ENCODE measurements at regions not wholly inside any gene's neighbourhood (a gene's known extent, or its start where the extent isn't known, plus 50 kb on each side); places are given as distances from the start of the nearest gene placed in this dataset.
"Not testable (repeated sequence)": the region's sequence is repeated elsewhere in the genome, so short reads cannot be mapped to it uniquely, and the experiment has no call there.

DNA sequence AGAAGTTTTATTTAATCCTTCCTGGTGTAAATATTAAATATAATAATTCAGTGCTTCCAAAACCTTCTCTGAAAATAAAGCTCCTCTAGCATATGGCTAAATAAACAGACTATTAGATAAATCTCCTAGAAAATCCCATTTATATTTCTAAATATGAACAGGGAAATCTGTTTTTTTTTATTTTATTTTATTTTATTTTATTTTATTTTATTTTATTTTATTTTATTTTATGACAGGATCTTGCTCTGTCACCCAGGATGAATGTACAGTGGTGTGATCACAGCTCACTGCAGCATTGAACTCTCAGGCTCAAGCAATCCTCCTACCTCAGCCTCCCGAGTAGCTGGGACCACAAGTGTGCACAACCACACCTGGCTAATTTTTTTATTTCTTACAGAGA lies 673.5 kb downstream of the IRS1 start:
- DNase-seq (ENCODE audit: low read depth in 2 of 2), result no peak

DNA sequence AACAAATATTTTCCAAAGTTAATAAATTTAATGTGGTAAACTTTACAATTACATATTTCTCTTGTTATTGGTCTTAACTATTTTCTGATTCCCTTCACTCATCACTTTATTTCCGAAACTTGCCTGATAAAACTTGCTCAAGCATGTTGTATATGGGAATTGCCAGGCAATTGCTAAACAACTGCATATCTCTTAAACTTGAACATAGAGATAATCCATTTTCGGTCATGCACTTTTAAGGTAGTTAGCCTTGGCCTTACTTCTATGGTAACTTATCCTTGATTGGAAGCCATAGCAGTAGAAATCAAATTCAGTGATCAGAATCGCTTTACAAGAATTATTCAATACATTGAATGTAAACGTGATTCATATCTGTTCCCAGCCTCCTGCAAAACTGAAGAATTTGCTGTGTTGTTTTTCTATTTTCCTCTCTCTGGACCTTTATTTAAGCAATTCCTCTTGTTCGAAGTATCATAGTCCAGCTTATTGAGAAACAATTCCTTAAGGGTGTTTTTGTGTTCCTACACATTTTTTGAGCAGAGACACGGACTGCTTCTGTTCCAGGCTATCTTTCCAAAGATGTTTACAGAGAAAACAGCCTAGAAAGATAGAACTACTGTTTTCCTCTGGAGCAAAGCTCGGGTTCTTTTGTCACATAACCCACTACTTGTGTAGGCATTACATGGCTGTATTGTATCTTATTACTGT lies 674.3 kb downstream of the IRS1 start:
- DNase-seq (ENCODE audit: low read depth in 2 of 2), result no peak

DNA sequence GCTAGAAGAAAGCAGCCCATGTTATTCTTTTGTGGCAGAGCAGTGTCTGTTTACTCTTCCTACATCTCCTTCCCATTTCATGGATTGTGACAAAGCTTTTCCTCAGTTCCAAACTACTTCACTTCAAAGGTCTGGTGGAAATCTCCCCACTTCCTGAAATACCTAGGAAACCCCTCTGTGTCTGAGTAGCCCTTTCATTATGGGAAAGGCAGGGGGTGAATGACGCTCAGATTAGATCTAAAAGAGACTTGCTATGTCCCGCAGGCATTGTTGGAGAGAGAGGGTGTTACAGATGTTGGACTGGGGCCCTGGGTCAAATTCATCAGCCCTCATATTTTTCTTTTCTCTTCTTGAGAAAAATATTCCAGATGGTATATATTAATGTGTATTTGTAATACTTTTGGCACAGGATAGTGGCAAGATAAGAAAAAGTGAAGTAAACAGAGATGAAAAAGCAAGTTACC lies 675.0 kb downstream of the IRS1 start:
- no peak for DNase-seq (ENCODE audit: low read depth in 2 of 2)

DNA sequence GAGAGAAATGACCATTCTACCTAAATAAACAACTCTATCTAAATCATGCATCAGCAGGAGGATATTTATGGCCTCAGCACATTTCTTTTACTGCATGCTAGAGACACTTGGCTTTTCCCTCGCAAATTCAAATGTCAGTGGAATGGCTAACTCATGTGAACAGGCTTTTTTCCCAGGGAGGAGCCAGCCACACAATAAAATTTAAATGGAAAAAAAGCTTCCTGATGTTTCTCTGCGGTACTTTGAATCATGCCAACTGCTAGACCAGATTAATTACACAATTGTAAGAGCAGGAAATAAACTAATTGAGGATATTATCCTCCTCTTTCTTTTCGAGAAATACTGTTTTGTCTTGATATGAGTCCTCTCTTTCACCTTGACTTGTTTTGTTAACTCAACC lies 676.3 kb downstream of the IRS1 start:
- DNase-seq (ENCODE audit: low read depth in 2 of 2), result no peak

DNA sequence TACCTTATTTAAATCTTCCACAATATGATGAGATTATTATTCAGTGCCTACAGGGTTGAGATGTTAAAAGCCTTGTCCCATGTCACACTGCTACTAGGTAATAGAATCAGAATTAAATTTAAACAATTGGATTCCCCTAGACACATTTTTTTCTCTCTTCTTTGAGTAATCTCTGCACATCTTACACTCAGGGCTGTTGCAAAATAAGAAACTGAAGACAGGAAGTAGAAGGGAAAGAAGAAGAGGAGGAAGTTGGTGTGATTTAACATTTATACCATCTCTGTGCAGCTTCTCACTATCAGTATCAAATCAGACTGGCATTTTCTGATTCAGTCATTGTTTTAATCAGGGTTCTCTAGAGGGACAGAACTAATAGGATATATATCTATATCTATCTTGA lies 677.6 kb downstream of the IRS1 start:
- no peak for DNase-seq (ENCODE audit: low read depth in 2 of 2)

DNA sequence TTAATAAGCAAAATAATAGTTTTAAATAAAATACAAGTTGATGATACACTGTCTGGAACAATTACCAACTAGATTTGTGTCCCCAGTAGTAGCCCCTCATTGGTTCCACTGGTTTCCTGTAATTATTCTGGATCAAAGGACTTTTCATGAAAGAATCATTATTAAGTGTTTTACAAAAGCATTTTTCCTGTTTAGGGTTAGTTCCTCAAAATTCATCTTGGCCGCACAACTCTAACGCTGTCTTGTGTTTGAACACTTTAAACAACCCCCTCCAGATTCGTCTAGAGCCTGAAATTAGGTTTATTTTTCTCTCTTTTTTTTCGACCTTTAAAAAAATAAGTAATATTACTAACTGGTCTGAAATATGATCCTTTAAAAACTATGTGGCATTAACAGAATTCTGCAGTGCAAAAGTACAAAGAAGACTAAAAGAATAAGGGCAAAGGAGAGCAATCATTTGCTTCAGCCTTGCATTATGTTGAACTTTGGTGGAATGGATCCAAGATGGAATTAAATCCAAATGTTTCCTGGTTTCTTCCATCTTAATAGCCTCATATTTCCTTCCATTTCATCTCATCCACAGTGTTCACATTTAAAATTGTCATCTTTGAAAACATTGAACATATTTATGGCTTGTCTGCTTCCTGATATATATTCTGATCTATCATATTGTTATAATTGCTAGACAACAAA lies 678.4 kb downstream of the IRS1 start:
- DNase-seq (ENCODE audit: low read depth in 2 of 2), result no peak

DNA sequence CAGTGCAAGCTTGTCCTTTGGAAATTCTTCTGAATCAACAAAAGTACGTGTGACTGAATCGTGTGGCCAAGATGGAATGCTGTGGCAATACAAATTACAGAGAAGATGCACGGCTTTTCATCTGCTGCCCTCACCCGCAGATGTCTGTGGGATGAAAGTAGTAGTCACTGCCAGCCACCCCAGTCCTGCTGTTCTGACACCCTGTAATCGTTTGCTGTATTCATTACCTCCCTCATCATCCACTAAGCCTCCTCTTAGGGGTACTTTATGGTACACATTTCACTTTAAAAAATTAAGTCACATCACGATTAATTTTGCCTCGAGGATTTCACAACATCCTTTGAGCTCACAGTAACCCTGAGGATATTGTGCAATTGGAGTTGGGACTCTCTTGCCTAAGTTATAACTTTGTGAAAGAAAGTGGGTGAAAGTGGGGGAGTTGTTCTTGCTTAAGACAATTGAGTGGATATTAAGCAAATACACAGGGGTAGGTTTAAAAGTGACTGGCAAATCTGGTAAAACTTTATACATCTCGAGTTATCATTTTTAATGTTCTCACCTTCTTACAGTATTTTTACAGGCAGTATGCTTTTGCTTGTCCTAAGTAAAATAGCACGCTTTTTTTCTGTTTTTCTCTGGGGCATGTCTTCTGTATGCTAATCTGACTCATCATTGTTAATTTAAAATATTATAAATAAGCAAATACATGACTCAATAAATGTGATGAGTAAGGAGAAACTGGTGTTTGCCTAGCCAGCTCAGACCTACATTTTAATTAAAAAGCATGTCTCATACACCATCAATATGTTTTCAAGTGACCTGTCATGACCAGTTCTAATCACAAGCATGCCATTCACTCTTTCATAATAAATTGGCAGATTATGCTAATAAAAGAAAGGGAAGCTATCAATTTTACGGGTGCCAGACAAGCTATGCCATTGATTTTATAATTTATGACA lies 680.9 kb downstream of the IRS1 start:
- no peak for DNase-seq (ENCODE audit: low read depth in 2 of 2)

DNA sequence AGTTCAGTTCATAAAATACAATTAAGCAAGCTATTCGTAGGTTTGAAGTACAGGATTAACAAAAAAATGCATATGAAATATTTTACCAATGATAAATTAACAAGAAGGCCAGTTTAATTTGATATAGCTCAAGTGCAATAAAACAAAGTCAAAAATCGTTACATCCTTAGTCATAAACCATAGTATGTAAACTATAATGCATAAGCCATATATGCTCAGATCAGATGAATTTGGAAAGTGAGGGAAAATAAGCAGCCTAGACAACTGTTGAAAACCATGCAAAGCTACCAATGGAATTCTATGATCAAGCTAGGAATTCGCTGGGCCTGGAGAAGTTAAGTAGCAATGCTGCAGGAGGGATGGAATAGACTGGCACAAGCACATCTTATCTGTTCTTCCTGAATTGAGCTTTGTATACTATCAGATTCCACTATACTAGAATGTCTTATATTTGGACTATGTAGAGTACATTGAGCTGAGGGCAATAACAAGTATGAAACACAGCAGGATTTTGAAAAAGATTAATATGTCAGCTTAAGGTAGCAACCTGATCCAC lies 682.0 kb downstream of the IRS1 start:
- DNase-seq (ENCODE audit: low read depth in 2 of 2), result no peak

DNA sequence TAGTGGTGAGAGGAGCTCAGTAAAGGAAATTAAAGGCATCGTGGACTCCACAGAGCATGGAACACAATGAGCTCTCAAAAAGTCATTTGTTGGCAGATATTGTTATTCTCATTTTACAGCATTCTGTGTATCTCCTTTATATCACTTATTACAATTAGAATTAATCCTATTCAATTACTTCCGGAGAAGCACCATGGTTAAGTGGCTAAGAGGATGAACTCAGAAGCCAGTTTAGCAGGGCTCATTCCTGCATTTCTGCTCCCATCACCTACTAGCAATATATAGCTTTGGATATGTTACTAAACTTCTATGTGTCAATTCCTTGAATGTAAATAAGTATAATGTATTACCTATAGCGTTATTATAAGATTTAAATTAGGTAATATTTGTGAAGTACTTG lies 683.3 kb downstream of the IRS1 start:
- DNase-seq (ENCODE audit: low read depth in 2 of 2), result no peak

DNA sequence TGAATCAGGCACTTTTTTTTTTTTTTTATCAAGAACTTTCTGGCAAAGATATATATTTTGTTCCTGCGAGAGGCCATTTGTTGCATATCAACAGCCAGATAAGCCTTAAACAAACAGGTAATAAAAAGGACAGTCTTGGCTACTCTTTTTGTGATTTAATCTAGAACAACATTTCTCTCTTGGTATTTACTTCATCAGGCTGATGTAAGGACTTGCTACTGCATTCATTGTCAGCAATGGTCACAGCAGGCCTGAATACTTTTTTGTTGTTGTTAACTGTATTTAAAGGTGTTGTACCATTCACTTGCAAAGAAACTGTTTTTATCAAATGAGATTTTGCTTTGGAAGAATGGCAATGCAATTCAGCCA lies 683.8 kb downstream of the IRS1 start:
- DNase-seq (ENCODE audit: low read depth in 2 of 2), result no peak

DNA sequence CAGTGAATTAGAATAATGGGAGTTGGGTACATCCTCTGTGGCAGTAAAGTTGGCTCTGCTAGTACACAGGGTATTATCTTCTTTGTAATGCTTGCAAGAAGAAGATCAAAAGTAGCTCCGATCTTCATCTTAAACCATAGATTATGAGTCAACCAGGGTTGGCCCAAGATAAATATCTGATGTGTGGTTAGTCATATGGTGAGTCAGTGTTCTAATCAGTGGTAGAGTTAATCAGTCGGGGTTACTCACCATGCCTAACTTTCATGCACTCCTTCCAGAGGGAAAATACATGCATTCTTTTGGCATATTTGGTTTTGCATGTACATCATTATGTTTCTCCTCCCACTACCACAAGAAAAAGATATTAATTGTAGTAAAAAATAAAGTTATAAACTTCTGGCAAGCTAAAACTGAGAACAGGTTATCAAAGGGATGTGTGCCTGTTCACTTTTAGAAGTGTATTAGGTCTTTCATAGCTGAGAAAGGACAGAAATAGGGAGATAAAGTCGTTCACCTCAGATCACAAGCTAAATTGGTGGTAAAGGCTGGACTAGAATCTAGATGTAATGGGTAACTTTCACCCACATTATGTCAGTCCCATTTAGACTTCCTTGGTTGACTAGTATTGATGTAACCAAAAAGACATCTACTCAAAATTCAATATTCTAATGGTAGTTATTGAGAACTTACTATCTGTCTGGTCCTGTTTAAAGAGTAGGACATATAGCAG lies 684.4 kb downstream of the IRS1 start:
- no peak for DNase-seq (ENCODE audit: low read depth in 2 of 2)

DNA sequence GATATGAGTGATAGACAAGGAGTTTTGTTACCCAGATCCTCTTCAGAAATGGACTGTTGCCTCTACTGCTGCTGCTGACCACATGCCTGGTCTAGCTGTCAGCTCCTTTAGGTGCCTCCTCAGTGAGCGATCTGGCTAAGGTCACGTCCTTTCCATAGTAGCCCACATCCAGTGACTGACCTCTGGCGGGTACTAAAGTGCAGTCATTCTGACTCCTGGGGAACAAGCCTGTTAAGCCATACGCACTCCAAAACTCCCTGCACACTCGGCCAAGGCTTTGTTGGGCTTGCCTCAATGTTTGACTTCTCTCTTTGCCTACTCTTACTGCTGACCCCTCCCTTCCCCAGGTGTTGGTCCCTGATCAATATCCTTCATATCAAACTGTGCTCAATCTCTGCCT lies 685.2 kb downstream of the IRS1 start:
- DNase-seq (ENCODE audit: low read depth in 2 of 2), result no peak

DNA sequence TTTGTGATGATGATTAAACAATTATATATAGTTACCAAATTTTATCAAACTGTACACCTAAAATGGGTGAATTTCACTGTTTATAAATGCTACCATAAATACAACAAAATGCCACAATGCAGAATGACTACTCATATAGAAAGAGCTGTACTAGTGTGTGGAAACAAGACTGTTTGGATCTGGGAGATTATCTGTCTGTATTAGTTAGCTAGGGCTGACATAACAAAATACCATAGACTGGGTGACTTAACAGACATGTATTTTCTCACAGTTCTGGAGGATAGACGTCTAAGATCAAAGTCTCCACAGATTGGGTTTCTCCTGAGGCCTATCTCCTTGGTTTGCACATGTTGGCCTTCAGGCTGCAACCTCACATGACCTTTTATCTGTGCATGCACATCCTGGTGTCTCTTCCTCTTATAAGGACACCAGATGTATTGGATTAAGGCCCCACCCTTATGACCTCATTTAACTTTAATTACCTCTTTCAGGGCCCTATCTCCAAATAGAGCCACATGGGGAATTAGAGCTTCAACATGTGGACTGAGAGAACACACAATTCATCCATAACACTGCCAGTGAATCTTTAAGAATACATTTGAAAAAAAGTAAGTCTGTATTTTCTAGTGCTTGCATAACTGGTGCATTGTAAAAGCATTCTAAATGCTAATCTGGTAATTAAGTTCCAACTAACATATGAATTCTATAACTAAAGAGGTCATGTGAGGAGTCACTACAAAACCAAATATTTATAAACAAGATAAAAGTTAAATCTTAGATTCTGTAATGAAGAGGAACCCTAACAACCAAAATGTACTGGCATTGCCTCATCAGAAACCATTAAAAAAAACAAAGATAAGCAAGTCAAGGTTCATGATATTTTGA lies 699.6 kb downstream of the NYAP2 start:
- no peak for DNase-seq (ENCODE audit: low read depth in 2 of 2)

DNA sequence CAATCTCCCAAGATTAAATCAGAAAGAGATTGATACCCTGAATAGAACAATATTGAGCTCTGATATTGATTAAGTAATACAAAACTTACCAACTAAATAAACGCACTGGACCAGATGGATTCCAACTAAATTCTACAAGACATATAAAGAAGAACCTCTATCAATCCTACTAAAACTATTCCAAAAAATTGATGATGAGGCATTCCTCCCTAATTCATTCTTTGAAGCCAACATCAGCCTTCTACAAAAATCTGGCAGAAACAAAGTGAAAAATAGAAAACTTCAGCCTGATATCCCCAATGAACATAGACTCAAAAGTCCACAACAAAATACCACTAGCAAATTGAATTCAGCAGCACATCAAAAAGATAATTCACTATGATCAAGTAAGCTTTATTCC lies 695.5 kb downstream of the NYAP2 start:
- no peak for DNase-seq (ENCODE audit: low read depth in 2 of 2)

DNA sequence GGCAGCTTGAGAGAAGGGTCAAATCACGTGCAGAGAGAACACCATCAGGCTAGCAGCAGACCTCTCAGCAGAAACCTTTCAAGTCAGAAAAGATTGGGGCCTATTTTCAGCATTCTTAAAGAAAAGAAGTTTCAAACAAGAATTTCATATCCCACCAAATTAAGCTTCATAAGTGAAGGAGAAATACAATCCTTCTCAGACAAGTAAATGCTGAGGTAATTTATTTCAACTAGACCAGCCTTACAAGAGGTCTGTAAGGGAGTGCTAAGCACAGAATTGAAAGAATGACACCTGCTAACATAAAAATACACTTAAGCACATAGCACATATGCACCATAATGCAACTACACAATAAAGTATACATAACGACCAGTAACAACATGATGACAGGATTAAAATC lies 693.9 kb downstream of the NYAP2 start:
- no peak for DNase-seq (ENCODE audit: low read depth in 2 of 2)

DNA sequence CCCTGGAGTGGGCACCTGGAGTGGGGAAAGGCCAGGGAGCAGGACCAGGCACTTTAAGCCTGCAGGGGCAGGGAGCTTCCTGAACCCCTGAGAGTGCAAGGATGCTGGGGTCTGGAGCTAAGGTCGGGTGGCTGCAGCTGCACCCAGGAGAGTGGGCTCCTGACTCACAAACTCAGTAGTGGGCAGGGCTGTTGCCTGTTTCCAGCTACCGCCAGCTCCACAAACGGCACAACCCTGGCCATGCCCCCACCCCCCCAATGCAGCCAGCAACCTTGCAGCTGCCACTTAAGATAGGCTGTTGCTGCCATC lies 688.8 kb downstream of the NYAP2 start:
- no peak for DNase-seq (ENCODE audit: low read depth in 2 of 2)

DNA sequence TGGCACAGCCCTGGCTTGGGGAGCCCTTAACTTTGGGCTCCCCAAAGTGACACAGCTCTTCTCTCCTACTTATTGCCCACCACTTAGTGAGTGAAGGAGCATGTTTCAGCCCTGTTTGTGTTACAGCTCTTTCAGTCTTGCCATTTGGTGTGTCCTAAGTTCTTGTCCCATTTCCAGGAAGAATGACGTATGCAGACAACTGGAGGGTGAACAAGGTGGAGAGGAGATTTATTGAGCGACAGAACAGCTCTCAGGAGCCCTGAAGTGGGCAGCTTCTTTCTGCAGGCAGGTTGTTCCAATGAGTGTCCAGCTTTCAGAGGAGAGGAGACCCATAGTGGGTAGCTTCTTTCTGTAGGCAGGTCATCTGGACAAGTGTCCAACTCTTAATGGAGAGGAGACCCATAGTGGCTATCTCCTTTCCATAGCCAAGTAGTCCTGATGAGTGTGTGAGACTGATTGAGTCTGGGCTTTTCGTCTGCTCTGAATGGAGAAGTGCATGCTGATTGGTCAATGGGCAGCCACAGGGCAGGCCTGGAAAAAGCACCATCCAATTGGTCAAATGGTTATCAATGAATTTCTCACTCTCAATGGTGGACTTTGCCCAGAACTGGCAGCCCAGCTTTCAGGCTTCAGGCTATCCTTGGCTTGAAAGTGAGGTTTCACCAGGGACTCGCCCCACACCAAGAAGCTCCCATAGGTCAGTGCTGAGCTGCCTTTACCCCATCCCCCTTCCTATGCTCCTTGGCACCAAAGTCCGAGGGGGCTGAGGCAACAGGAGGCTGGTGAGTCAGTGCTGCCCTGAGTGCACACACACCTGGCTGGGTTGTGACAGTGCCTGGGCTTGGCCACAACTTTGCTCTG lies 688.2 kb downstream of the NYAP2 start:
- no peak for DNase-seq (ENCODE audit: low read depth in 2 of 2)

DNA sequence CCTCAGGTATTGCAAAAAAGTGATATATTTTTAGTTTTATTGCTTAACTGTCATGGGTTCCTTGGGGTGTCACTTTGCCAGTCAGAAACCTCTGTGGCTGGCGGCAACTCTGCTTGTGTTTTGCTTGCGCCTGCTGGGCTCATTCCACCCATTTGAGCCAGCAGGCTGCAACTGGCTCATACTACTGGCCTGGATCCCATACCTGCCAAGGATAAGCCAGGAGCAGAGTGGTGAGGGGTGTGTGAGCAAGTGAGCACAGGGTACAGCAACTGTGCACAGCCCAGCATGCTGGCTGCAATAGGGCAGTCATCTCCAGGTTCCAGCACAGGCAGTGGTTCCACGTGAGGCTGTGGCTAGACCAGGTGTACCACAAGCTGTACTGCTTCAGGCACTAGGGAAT lies 687.5 kb downstream of the NYAP2 start:
- DNase-seq (ENCODE audit: low read depth in 2 of 2), result no peak

DNA sequence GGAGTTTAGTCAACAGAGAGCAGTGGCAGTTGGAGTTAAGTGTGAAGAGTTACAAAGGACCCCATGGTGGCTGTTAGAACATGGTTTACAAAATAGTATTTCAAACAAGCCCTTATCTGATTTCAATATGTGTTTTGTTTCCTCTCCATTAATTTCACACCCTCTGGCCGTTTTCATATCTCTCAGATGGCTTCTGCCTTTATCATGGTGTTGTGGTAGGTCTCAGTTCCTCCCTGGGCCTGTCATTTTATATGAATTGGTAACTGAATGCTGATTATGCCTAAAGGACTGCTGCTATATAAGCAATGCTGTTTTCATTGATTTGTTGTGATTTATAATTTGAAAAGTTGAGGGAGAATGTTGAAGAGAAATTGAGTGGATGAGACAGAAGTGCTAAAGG lies 686.7 kb downstream of the NYAP2 start:
- no peak for DNase-seq (ENCODE audit: low read depth in 2 of 2)

DNA sequence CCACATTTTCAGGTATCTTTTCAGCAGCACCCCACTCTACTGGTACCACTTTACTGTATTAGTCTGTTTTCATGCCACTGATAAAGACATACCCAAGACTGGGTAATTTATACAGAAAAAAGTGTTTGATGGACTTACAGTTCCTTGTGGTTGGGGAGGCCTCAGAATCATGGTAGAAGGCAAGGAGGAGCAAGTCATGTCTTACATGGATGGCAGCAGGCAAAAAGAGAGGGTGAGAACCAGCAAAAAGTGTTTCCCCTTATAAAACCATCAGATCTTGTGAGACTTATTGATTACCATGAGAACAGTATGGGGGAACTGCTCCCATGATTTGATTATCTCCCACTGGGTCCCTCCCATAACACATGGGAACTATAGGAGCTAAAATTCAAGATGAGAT lies 685.9 kb downstream of the NYAP2 start:
- not testable (repeated sequence) for DNase-seq (ENCODE audit: low read depth in 2 of 2)
